H9 (cell line): ENCODE measurements at regions not wholly inside any gene's neighbourhood (a gene's known extent, or its start where the extent isn't known, plus 50 kb on each side); places are given as distances from the start of the nearest gene placed in this dataset.

Experiments
- DNase-seq: peaks from one replicate; pipeline ENCODE4 v3.0.0-alpha.2; 2017
- H2AFZ ChIP-seq: one replicate; pipeline ENCODE4 v1.6.1; 2013; ENCODE audit warnings: mild to moderate bottlenecking, low read length, control low read depth, moderate library complexity
- H2AK5ac ChIP-seq: 2 replicates; pipeline ENCODE4 v1.6.1; 2013; ENCODE audit warnings: low read length, control low read depth, mixed read lengths; ENCODE audit not compliant: insufficient read length
- H2BK120ac ChIP-seq: one replicate; pipeline ENCODE4 v1.6.1; 2013; ENCODE audit warnings: low read depth, mild to moderate bottlenecking, low read length, control low read depth, inconsistent platforms; ENCODE audit not compliant: poor library complexity, severe bottlenecking
- H2BK12ac ChIP-seq: 2 replicates; pipeline ENCODE4 v1.6.1; 2013; ENCODE audit warnings: low read length, control low read depth, mixed read lengths, low read depth; ENCODE audit not compliant: insufficient read length
- H2BK15ac ChIP-seq: 2 replicates; pipeline ENCODE4 v1.6.1; 2013; ENCODE audit warnings: low read depth, low read length, control low read depth
- H2BK20ac ChIP-seq: one replicate; pipeline ENCODE4 v1.6.1; 2013; ENCODE audit warnings: low read depth, mild to moderate bottlenecking, low read length, control low read depth, inconsistent platforms; ENCODE audit not compliant: poor library complexity, severe bottlenecking
- H2BK5ac ChIP-seq: 2 replicates; pipeline ENCODE4 v1.6.1; 2013; ENCODE audit warnings: low read length, control low read depth, mixed read lengths; ENCODE audit not compliant: insufficient read length
- H3K14ac ChIP-seq: 2 replicates; pipeline ENCODE4 v1.6.1; 2013; ENCODE audit warnings: low read length, control low read depth; ENCODE audit not compliant: insufficient read depth
- H3K18ac ChIP-seq: 2 replicates; pipeline ENCODE4 v1.6.1; 2013; ENCODE audit warnings: low read depth, mild to moderate bottlenecking, mixed read lengths, low read length, control low read depth; ENCODE audit not compliant: insufficient read length
- H3K23ac ChIP-seq: 2 replicates; pipeline ENCODE4 v1.6.1; 2013; ENCODE audit warnings: low read length, control low read depth, mixed read lengths, low read depth; ENCODE audit not compliant: insufficient read length
- H3K23me2 ChIP-seq: 2 replicates; pipeline ENCODE4 v1.6.1; 2013; ENCODE audit warnings: low read depth, mild to moderate bottlenecking, mixed read lengths, low read length, control low read depth; ENCODE audit not compliant: insufficient read length, poor library complexity, severe bottlenecking
- H3K27ac ChIP-seq: 2 replicates; pipeline ENCODE4 v1.5.1; 2013; ENCODE audit warnings: low read length, control low read depth, mixed read lengths, low read depth; ENCODE audit not compliant: insufficient read length
- H3K27me3 ChIP-seq: 2 replicates; pipeline ENCODE4 v1.6.1; 2013; ENCODE audit warnings: low read length, control low read depth, inconsistent platforms; ENCODE audit not compliant: insufficient read depth
- H3K4ac ChIP-seq: 2 replicates; pipeline ENCODE4 v1.6.1; 2013; ENCODE audit warnings: low read depth, mild to moderate bottlenecking, control low read depth, inconsistent platforms, low read length, moderate library complexity
- H3K4me1 ChIP-seq: 2 replicates; pipeline ENCODE4 v1.6.1; 2013; ENCODE audit warnings: low read length, control low read depth, inconsistent platforms; ENCODE audit not compliant: insufficient read depth
- H3K4me2 ChIP-seq: 2 replicates; pipeline ENCODE4 v1.6.1; 2013; ENCODE audit warnings: low read length, control low read depth, mixed read lengths; ENCODE audit not compliant: insufficient read length, insufficient read depth
- H3K56ac ChIP-seq: 2 replicates; pipeline ENCODE4 v1.6.1; 2013; ENCODE audit warnings: low read depth, mild to moderate bottlenecking, mixed read lengths, low read length, control low read depth; ENCODE audit not compliant: insufficient read length
- H3K79me1 ChIP-seq: 2 replicates; pipeline ENCODE4 v1.6.1; 2013; ENCODE audit warnings: low read depth, mild to moderate bottlenecking, moderate library complexity, low read length, control low read depth, inconsistent platforms; ENCODE audit not compliant: insufficient read depth, poor library complexity, severe bottlenecking
- H3K79me2 ChIP-seq: 2 replicates; pipeline ENCODE4 v1.6.1; 2013; ENCODE audit warnings: low read length, control low read depth, inconsistent platforms; ENCODE audit not compliant: insufficient read depth
- H3K9ac ChIP-seq: 2 replicates; pipeline ENCODE4 v1.6.1; 2013; ENCODE audit warnings: low read length, control low read depth, mixed read lengths; ENCODE audit not compliant: insufficient read length; ENCODE audit errors: extremely low read depth
- H3K9me3 ChIP-seq: one replicate; pipeline ENCODE4 v1.6.1; 2013; ENCODE audit warnings: low read depth, low read length, inconsistent platforms; ENCODE audit not compliant: control insufficient read depth
- H3T11ph ChIP-seq: one replicate; pipeline ENCODE4 v1.6.1; 2013; ENCODE audit warnings: mild to moderate bottlenecking, low read length, control low read depth, inconsistent platforms
- H4K20me1 ChIP-seq: one replicate; pipeline ENCODE4 v1.6.1; 2013; ENCODE audit not compliant: control insufficient read depth, insufficient read length, insufficient read depth
- H4K5ac ChIP-seq: 2 replicates; pipeline ENCODE4 v1.6.1; 2013; ENCODE audit warnings: low read depth, mild to moderate bottlenecking, mixed read lengths, low read length, control low read depth; ENCODE audit not compliant: insufficient read length
- H4K8ac ChIP-seq: replicated peaks from 2 replicates; pipeline ENCODE4 v1.6.1; 2013; ENCODE audit warnings: low read length, control low read depth, mixed read lengths, low read depth; ENCODE audit not compliant: insufficient read length
- H4K91ac ChIP-seq: 2 replicates; pipeline ENCODE4 v1.6.1; 2013; ENCODE audit warnings: low read depth, mild to moderate bottlenecking, moderate library complexity, mixed read lengths, low read length, control low read depth; ENCODE audit not compliant: insufficient read length
- H3K27ac Mint-ChIP-seq, 3 experiments: 2 replicates in 2 of 3; 3 replicates in 1 of 3; pipeline ENCODE4 v1.8.0; 2020 to 2021; ENCODE audit warnings: mixed read lengths in 3 of 3, mild to moderate bottlenecking in 1 of 3, moderate library complexity in 1 of 3
- H3K27me3 Mint-ChIP-seq: 2 replicates; pipeline ENCODE4 v1.8.0; 2021; ENCODE audit warnings: low read depth, mild to moderate bottlenecking, moderate library complexity, mixed read lengths
- H3K36me3 Mint-ChIP-seq, 3 experiments: 2 replicates in 2 of 3; 3 replicates in 1 of 3; pipeline ENCODE4 v1.8.0; 2020 to 2021; ENCODE audit warnings: low read depth in 3 of 3, mixed read lengths in 3 of 3; ENCODE audit not compliant: insufficient read depth in 1 of 3
- H3K4me1 Mint-ChIP-seq, 2 experiments: 2 replicates each; pipeline ENCODE4 v1.8.0; 2020; ENCODE audit warnings: mixed read lengths in 2 of 2
- H3K4me3 Mint-ChIP-seq, 2 experiments: 2 replicates in 1 of 2; 3 replicates in 1 of 2; pipeline ENCODE4 v1.8.0; 2020 to 2021; ENCODE audit warnings: mild to moderate bottlenecking in 2 of 2, mixed read lengths in 2 of 2, moderate library complexity in 1 of 2
- H3K9me3 Mint-ChIP-seq, 2 experiments: 2 replicates in 1 of 2; 3 replicates in 1 of 2; pipeline ENCODE4 v1.8.0; 2020; ENCODE audit warnings: mild to moderate bottlenecking in 2 of 2, mixed read lengths in 2 of 2, moderate library complexity in 1 of 2
- CTCF ChIP-seq: fragments of 200-600 bp; sonication (generic); conservative IDR thresholded peaks from 3 replicates; pipeline ENCODE4 v1.8.0; 2021; ENCODE audit warnings: antibody characterized with exemption, mild to moderate bottlenecking
- WGBS: extraction: QIAGEN DNeasy Blood & Tissue Kit; methylation state at CpG from one replicate; pipeline ENCODE4 v1.1.7; 2013; ENCODE audit warnings: missing lambda C conversion rate, low lambda C conversion rate, mixed read lengths; ENCODE audit not compliant: insufficient read length; ENCODE audit errors: extremely low coverage; 5-methylcytosine and 5-hydroxymethylcytosine counted together

GRCh38 chr14:65282896-65283253 lies 129.7 kb upstream of the FUT8 start:
- no peak overlapping the region for H2AK5ac ChIP-seq
- Mint-ChIP-seq H3K4me1 (peaks cover 28 to 46% of the 10 kb centered on the region in 2 experiments), H3K9me3 (peaks cover 6 to 11% of the 10 kb centered on the region in 2 experiments; a peak in 4 of 5 replicates), H3K36me3 (peaks cover 0 to 11% (median 6%) of the 10 kb centered on the region in 3 experiments; a peak in 5 of 7 replicates), H3K27me3 (peaks cover 2% of the 10 kb centered on the region; the same call in 1 of the 2 replicates), H3K27ac (peak overlapping the region; percentile 57 to 99 (median 92); a peak in 5 of 7 replicates), H3K4me3 (no peak overlapping the region)
- H3K27me3 ChIP-seq, result no peaks in the 10 kb centered on the region
- H3K4ac ChIP-seq, result no peak overlapping the region
- H3K23ac ChIP-seq, result no peak overlapping the region
- peaks cover 11% of the 10 kb centered on the region; the same call in 1 of the 2 replicates for H3K4me1 ChIP-seq
- H4K91ac ChIP-seq, result no peak overlapping the region
- no peak for TF ChIP-seq CTCF
- no peak overlapping the region for H3K56ac ChIP-seq
- no peak overlapping the region for H4K8ac ChIP-seq
- H3K79me2 ChIP-seq, result no peaks in the 10 kb centered on the region
- no peak overlapping the region for H3T11ph ChIP-seq
- no peak overlapping the region for H2AFZ ChIP-seq
- H4K20me1 ChIP-seq, result no peaks in the 10 kb centered on the region
- no peak overlapping the region for H3K14ac ChIP-seq
- no peak overlapping the region for H3K4me2 ChIP-seq
- H3K9ac ChIP-seq, result no peak overlapping the region
- WGBS, result no CpG with 5 or more reads among the region's 3 CpGs
- peaks cover 7% of the 10 kb centered on the region for H3K23me2 ChIP-seq
- H3K79me1 ChIP-seq, result no peaks in the 10 kb centered on the region
- no peak overlapping the region for H2BK15ac ChIP-seq
- H2BK120ac ChIP-seq, result no peak overlapping the region
- H4K5ac ChIP-seq, result no peak overlapping the region
- no peak overlapping the region for H2BK5ac ChIP-seq
- no peaks in the 10 kb centered on the region for H3K9me3 ChIP-seq
- H3K18ac ChIP-seq, result no peak overlapping the region
- DNase-seq, result no peak
- H3K27ac ChIP-seq, result no peak overlapping the region
- H2BK12ac ChIP-seq, result no peak overlapping the region
- H2BK20ac ChIP-seq, result no peak overlapping the region
